GM18858 (cell line): ENCODE measurements at regions not wholly inside any gene's neighbourhood (a gene's known extent, or its start where the extent isn't known, plus 50 kb on each side); places are given as distances from the start of the nearest gene placed in this dataset.
A peak's percentile ranks its signal among the peaks of the same experiment; 100 is the strongest.
"Not testable (repeated sequence)": the region's sequence is repeated elsewhere in the genome, so short reads cannot be mapped to it uniquely, and the experiment has no call there.

Source experiments
- ATAC-seq: cut with Tn5 transposase; IDR thresholded peaks from one replicate; pipeline ENCODE4 v1.9.1; 2021; ENCODE audit not compliant: unreplicated experiment

- no peak for ATAC-seq
These were observed 125.1 kb downstream of the GLRX3 start for GRCh38 chr10:130261306-130261705.

- ATAC-seq: no peak
These were observed 125.6 kb downstream of the GLRX3 start for GRCh38 chr10:130261766-130262165.

- no peak for ATAC-seq
These were observed 127.1 kb downstream of the GLRX3 start for GRCh38 chr10:130263289-130263688.

- no peak for ATAC-seq
These were observed 129.4 kb downstream of the GLRX3 start for GRCh38 chr10:130265542-130265941.

GRCh38 chr10:130282492-130283218, 146.5 kb downstream of the GLRX3 start:
- ATAC-seq: no peak

GRCh38 chr10:130283219-130283545, 147.0 kb downstream of the GLRX3 start:
- ATAC-seq: no peak

GRCh38 chr10:130295761-130296160, 159.6 kb downstream of the GLRX3 start:
- ATAC-seq: not testable (repeated sequence)

GRCh38 chr10:130300608-130301020, 164.4 kb downstream of the GLRX3 start:
- peak; percentile 38 for ATAC-seq

- ATAC-seq: peak; percentile 49
These were observed 165.1 kb downstream of the GLRX3 start for GRCh38 chr10:130301021-130301892.

GRCh38 chr10:130326954-130327353, 190.8 kb downstream of the GLRX3 start:
- no peak for ATAC-seq

GRCh38 chr10:130329792-130330191, 193.6 kb downstream of the GLRX3 start:
- ATAC-seq: no peak

GRCh38 chr10:130333185-130333584, 197.0 kb downstream of the GLRX3 start:
- ATAC-seq: no peak

- no peak for ATAC-seq
These were observed 199.1 kb downstream of the GLRX3 start for GRCh38 chr10:130335336-130335735.

GRCh38 chr10:130336617-130337304, 200.6 kb downstream of the GLRX3 start:
- no peak for ATAC-seq

GRCh38 chr10:130337305-130337640, 201.1 kb downstream of the GLRX3 start:
- ATAC-seq: no peak

GRCh38 chr10:130337696-130338635, 201.8 kb downstream of the GLRX3 start:
- no peak for ATAC-seq

GRCh38 chr10:130338636-130339024, 202.4 kb downstream of the GLRX3 start:
- no peak for ATAC-seq

- ATAC-seq: no peak
These were observed 202.9 kb downstream of the GLRX3 start for GRCh38 chr10:130339091-130339490.

GRCh38 chr10:130339911-130340310, 203.7 kb downstream of the GLRX3 start:
- no peak for ATAC-seq

GRCh38 chr10:130340816-130341215, 204.6 kb downstream of the GLRX3 start:
- ATAC-seq: no peak

- no peak for ATAC-seq
These were observed 205.2 kb downstream of the GLRX3 start for GRCh38 chr10:130341356-130341755.
